ENCODE measurements at regions not wholly inside any gene's neighbourhood (a gene's known extent, or its start where the extent isn't known, plus 50 kb on each side); places are given as distances from the start of the nearest gene placed in this dataset.

DNA sequence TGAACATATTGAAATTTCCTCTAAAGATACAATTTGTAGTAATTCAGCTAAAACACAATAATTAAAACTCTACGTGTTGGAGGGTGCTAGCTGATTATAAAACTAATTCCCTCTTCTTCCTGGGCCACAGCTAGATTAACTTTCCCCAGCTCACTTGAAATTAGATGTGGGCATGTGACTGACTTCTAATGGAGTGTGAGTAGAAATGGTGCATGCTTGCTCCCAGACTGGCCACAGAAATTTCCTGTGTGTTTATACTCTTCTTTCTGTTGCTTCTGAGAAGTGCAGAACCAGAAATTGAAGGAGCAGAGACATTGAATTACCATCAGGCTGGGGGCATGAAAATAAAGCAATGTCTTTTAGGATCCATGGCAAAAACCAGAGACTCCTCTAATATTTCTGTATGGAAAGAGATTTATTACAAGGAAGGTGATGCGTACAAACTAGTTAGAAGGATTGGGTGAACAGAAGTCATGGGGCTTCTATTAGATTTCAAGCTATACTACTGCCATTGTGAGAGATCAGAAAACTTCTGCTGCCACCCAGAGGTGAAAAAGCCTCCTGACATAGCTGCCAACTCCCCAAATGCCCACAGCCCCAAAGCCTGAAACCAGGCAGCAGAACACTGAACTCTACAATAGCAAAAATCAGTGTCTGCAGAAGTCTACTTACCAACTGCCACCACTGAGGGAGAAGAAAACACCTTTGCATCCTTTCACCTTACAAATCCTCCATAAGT is 379.2 kb upstream of the MIR17HG start:
- FAIRE-seq (peak; percentile 38), DNase-seq (ENCODE audit: insufficient read length, low spot score) (no peak)
- TF ChIP-seq, protein P1, sequence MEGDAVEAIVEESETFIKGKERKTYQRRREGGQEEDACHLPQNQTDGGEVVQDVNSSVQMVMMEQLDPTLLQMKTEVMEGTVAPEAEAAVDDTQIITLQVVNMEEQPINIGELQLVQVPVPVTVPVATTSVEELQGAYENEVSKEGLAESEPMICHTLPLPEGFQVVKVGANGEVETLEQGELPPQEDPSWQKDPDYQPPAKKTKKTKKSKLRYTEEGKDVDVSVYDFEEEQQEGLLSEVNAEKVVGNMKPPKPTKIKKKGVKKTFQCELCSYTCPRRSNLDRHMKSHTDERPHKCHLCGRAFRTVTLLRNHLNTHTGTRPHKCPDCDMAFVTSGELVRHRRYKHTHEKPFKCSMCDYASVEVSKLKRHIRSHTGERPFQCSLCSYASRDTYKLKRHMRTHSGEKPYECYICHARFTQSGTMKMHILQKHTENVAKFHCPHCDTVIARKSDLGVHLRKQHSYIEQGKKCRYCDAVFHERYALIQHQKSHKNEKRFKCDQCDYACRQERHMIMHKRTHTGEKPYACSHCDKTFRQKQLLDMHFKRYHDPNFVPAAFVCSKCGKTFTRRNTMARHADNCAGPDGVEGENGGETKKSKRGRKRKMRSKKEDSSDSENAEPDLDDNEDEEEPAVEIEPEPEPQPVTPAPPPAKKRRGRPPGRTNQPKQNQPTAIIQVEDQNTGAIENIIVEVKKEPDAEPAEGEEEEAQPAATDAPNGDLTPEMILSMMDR (IDR thresholded peaks at IDR 0.05; ENCODE audit: insufficient read depth, missing control alignments), result peak; percentile 53

DNA sequence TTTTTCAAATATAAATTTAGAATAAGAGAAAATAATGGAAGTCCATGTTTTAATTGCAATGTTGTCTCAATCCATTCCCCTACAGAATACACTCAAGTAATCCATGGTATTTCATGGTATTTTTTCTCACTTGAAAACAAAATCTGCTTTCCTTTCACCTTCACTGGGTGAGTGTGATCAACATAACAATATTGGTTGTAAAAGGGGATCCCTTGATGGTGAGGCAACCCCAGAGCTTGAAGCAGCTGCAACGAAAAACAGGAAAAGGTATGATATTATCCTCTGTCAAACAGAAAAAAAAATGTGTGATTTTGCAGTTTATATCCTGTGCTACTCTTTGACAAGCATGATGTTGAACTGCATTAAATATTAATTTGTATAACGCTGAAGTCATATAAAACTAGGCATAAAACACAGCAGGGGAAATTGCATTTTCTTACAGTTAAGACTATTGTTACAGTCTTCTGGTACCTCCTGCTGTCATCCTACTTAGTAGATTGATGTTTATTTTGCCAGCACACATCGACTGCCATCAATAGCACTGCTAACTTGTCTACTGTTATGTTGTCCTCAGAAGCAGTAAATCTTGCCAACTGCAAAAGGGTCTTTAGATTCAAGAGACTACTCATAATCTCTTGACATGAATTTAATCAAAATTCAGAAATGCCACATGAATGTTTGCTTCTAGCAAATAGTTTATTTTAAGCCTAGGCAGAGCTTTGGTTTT is 373.1 kb upstream of the MIR17HG start:
- FAIRE-seq (no peak), DNase-seq (ENCODE audit: insufficient read length, low spot score) (no peak)
- TF ChIP-seq, protein P1 (IDR thresholded peaks at IDR 0.05; ENCODE audit: insufficient read depth, missing control alignments), result no peak

DNA sequence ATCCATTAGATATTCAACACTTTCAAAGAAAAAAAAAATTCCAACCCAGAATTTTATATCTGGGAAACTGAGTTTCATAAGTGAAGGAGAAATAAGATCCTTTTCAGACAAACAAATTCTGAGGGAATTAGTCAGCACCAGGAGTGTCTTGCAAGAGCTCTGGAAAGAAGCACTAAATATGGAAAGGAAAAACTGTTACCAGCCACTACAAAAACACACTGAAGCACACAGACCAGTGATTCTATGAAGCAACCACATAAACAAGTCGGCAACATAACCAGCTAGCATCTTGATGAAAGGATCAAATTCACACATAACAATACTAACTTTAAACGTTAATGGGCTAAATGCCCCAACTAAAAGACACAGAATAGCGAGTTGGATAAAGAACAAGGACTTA is 368.4 kb upstream of the MIR17HG start:
- FAIRE-seq (no peak), DNase-seq (ENCODE audit: insufficient read length, low spot score) (no peak)
- TF ChIP-seq, protein P1 (IDR thresholded peaks at IDR 0.05; ENCODE audit: insufficient read depth, missing control alignments), result no peak

DNA sequence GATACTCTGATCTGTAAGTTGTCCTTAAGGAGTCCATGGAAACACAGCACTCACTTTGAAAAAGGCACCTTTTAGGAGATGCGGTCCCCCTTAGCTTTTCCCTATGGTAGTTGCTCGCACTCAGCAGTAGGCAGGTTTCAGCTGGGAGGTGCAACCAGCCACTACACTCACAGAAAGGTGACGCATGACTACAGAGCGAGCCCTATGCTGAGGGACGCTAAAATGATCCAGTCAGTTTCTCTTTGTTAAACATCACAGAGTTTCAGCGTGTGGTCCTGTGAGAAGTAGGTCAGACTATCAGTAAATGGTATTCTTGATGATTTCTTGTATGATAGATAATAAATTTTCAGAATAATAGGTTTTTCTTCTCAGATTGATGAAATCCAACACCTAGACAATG is 362.7 kb upstream of the MIR17HG start:
- DNase-seq (ENCODE audit: insufficient read length, low spot score) (no peak), FAIRE-seq (no peak)
- TF ChIP-seq, protein P1 (IDR thresholded peaks at IDR 0.05; ENCODE audit: insufficient read depth, missing control alignments), result no peak

DNA sequence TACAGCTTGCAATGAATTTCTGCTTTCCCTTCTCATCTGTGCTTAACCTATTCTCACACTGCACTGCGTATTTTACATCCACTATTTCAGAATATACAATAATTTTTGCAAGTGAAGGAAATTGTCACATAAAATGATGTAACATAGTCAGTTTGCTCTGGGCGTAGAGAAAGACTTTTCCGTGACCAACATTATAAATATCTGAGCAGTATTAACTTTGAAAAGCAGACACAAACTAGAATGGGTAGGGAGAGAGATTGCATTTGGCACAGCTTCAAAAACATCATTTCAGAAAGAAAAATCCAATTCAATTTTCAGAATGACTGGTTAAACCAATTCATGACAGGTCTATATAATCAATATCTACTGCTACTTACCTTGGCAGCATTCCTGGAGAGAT is 352.5 kb upstream of the MIR17HG start:
- no peak for DNase-seq (ENCODE audit: insufficient read length, low spot score)
- TF ChIP-seq, protein P1 (IDR thresholded peaks at IDR 0.05; ENCODE audit: insufficient read depth, missing control alignments), result no peak
- FAIRE-seq, result no peak

DNA sequence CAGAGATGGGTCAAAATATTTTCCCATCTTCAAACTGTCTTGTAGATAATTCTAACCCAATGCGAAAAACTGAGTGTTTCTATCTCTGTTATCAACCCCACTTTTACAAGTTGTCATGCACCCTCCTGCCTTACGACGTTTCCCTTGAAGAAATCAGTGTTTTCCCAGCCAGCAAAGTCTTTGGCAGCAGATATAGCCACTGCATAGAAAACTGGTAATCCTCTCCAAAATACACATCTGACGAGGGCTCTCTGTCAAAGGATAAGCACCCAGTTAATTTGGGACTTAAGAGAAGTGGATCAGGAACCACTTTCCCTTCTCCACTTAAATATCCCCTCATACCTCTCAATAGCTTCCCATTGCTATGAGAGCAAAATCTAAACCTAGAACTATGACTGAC is 351.9 kb upstream of the MIR17HG start:
- TF ChIP-seq, protein P1 (IDR thresholded peaks at IDR 0.05; ENCODE audit: insufficient read depth, missing control alignments), result no peak
- no peak for FAIRE-seq

DNA sequence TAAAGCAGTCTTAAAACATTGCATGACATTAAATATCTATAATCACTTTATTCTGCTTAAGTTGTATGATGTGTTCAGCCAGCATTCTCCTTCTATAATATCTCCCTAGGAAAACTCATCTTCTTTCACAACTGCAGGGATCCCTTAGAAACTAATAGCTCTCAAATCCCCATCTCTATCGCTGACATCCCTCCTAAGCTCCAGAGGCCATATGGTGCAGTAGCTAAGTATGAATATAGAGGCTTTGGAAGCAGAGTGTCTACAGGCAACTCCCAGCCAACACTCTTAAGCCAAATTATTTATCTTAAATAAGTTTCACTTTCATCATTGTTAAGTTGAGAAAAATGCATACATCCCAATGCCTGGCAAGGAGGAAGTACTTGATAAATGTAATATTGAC is 349.5 kb upstream of the MIR17HG start:
- FAIRE-seq, result peak; percentile 94

More for the DNA sequence above, 351.9 kb upstream of the MIR17HG start:
- DNase-seq (ENCODE audit: insufficient read length, low spot score), result no peak

More for the DNA sequence above, 349.5 kb upstream of the MIR17HG start:
- TF ChIP-seq, protein P1 (IDR thresholded peaks at IDR 0.05; ENCODE audit: insufficient read depth, missing control alignments), result no peak
- DNase-seq (ENCODE audit: insufficient read length, low spot score), result no peak
